Activated naive CD8-positive, alpha-beta T cell treated with anti-CD3 and anti-CD28 coated beads, Interleukin-2, amount 50 U/mL, for 24 hours (primary cell): ENCODE measurements at regions not wholly inside any gene's neighbourhood (a gene's known extent, or its start where the extent isn't known, plus 50 kb on each side); places are given as distances from the start of the nearest gene placed in this dataset.

Experiments
- ATAC-seq: fragments of 150-1000 bp; cut with Tn5 transposase; one replicate; pipeline ENCODE4 v1.10.0; 2021
- DNase-seq: peaks from one replicate; pipeline ENCODE4 v3.0.0; 2021
- H3K27ac Mint-ChIP-seq: one replicate; pipeline ENCODE4 v1.8.0; 2021; ENCODE audit warnings: mild to moderate bottlenecking, mixed read lengths
- H3K27me3 Mint-ChIP-seq: one replicate; pipeline ENCODE4 v1.8.0; 2021; ENCODE audit warnings: mixed read lengths
- H3K36me3 Mint-ChIP-seq: one replicate; pipeline ENCODE4 v1.8.0; 2021; ENCODE audit warnings: low read depth, mixed read lengths
- H3K4me1 Mint-ChIP-seq: one replicate; pipeline ENCODE4 v1.8.0; 2021; ENCODE audit warnings: mixed read lengths
- H3K4me3 Mint-ChIP-seq: one replicate; pipeline ENCODE4 v1.8.0; 2021; ENCODE audit warnings: mild to moderate bottlenecking, moderate library complexity, mixed read lengths
- H3K9me3 Mint-ChIP-seq: one replicate; pipeline ENCODE4 v1.8.0; 2021; ENCODE audit warnings: mixed read lengths

DNA sequence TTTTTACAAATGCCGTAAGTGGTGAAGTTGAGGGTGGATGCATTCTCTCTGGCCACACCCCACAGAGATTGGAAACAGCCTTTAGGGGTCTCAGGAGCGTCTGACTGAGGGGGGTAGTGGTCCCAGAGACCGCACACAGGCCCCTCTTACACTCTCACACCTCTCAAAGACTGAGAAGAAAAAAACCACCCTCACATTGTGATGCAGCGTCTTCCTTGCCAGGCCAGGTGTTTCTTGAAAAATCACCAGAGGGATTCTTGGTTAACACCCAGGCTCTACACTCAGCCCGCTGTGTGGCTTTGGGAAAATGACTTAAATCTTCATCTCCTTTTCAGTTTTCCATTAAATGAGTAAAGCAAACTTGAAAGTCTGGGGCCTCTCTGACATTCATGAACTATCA is 115.8 kb upstream of the SPTLC3 start:
- ATAC-seq (no peak), DNase-seq (no peak)
- no peaks in the 10 kb centered on the region for H3K36me3 Mint-ChIP-seq
- no peak overlapping the region for H3K27ac Mint-ChIP-seq
- H3K27me3 Mint-ChIP-seq, result peaks cover under 1% of the 10 kb centered on the region
- no peak overlapping the region for H3K4me3 Mint-ChIP-seq
- H3K9me3 Mint-ChIP-seq, result peaks cover under 1% of the 10 kb centered on the region
- no peaks in the 10 kb centered on the region for H3K4me1 Mint-ChIP-seq

DNA sequence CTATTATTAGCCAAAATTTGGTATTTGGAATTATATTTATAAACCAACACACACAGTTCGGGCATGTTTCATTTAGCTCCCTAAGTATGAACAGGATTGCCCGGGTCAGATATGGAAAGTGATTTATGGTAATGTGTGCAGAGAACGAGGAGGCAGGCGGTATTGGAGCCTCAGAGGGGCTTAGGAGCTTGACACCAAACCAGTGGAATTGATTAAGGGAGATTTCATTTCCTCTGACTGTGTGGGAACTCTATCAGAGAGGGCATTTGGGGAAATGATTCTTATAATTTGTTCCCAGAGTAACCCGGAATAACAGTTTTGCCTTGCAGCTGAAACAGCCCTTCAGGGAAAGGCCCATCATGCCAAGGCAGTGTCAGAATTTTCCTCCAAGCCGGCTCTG is 115.1 kb upstream of the SPTLC3 start:
- no peak overlapping the region for H3K27ac Mint-ChIP-seq
- H3K4me3 Mint-ChIP-seq, result no peak overlapping the region
- H3K9me3 Mint-ChIP-seq, result no peaks in the 10 kb centered on the region
- ATAC-seq (no peak), DNase-seq (no peak)
- no peaks in the 10 kb centered on the region for H3K27me3 Mint-ChIP-seq
- no peaks in the 10 kb centered on the region for H3K4me1 Mint-ChIP-seq
- no peaks in the 10 kb centered on the region for H3K36me3 Mint-ChIP-seq

DNA sequence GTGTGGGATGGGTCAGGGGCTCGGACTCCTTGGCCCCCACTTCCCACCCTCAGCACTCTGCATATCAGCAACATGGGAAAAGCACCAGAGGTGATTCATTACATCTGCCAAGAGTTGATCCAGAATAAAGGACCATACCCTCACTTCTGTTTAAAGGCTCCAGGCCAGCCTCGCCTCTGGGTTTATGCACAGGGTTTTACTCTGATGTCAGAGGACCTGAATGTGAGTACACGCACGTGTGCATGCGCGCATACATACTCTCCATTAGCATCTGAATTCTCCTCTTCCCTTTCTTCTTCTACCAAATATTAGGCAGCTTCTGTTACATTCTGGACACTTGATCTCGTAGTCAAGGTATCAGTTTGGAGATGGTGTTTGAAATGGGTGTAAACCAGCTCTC is 114.7 kb upstream of the SPTLC3 start:
- ATAC-seq, result no peak
- Mint-ChIP-seq H3K27me3 (no peaks in the 10 kb centered on the region), H3K27ac (no peak overlapping the region), H3K4me3 (no peak overlapping the region), H3K4me1 (no peaks in the 10 kb centered on the region), H3K36me3 (no peaks in the 10 kb centered on the region), H3K9me3 (no peaks in the 10 kb centered on the region)
- no peak for DNase-seq

DNA sequence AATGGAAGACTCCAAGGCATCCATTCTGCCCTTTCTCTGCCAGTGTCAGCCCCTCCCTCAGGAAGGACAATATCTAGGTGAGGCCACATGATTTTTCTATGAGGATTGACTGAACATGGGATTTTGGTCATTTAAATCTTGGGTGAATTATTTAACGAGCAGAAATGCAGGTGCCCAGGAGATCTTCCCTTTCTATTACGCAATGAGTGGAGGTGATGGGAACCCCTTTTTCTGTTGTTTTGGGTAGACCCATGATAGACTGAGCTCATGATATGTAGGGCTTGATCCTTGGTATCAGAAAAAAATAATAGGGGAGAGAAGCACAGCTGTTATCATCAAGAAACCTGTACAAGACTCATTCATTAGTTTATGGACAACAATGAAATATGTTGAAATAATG is 112.6 kb upstream of the SPTLC3 start:
- Mint-ChIP-seq H3K4me1 (no peaks in the 10 kb centered on the region), H3K9me3 (no peaks in the 10 kb centered on the region), H3K27me3 (no peaks in the 10 kb centered on the region), H3K4me3 (no peak overlapping the region), H3K27ac (no peak overlapping the region), H3K36me3 (no peaks in the 10 kb centered on the region)
- ATAC-seq, result no peak
- DNase-seq, result no peak

DNA sequence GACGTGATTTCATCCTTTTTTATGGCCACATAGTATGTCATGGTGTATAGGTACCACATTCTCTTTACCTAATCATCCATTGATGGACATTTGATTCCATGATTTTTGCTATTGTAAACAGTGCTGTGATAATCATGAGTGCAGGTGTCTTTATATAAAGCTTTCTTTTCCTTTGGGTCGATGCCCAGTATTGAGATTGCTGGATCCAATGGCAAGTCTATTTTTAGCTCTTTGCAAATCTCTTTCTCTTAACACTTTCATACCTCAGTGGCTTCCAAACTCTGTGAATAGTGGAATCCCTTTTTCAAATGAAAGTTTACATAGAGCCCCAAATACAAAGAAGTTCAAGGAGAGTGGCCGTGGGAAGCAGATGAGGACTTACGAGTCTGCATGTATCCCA is 105.8 kb upstream of the SPTLC3 start:
- Mint-ChIP-seq H3K4me1 (no peaks in the 10 kb centered on the region), H3K9me3 (no peaks in the 10 kb centered on the region), H3K36me3 (no peaks in the 10 kb centered on the region), H3K27ac (no peak overlapping the region), H3K27me3 (no peaks in the 10 kb centered on the region), H3K4me3 (no peak overlapping the region)
- DNase-seq (no peak), ATAC-seq (no peak)

DNA sequence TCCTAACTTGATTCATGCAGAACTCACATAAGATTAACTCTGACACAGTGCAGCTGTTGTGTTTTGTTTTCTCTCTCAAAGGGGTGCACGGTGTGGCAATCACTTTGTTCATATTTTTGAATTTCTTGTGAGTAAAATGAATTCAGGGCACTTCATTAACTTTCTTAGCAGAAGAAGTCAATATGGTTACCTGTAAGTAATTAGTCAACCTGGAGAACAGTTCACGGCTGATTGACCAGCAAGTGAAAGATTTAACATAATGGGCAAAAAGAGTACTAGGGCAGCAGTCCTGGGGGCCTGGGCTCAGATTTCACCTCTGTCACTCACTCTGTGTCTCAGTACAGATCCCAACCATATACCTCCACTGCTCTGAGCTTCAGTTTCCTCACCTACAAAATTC is 102.4 kb upstream of the SPTLC3 start:
- peaks cover 1% of the 10 kb centered on the region for H3K27me3 Mint-ChIP-seq
- no peak overlapping the region for H3K27ac Mint-ChIP-seq
- no peaks in the 10 kb centered on the region for H3K4me1 Mint-ChIP-seq
- no peaks in the 10 kb centered on the region for H3K36me3 Mint-ChIP-seq
- DNase-seq, result no peak
- no peaks in the 10 kb centered on the region for H3K9me3 Mint-ChIP-seq
- no peak for ATAC-seq
- no peak overlapping the region for H3K4me3 Mint-ChIP-seq

DNA sequence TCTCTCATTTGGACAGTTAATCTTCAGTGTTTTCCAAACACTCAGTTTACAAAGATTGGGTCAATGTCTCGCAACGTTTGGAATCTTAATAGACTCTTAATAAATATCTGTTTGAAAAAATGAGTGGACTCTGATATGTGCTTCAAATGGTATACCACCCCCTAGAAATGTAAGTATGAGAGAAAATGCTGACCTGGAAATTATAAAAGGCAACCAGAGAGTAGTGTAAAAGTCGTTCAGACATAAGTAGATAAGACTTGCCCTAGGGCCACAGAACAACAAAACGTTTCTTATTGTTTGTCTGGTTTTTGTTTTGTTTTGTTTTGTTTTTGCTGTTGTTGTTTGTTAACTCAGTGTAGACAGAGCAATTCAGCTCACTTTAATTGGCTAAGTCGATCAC is 97.4 kb upstream of the SPTLC3 start:
- no peak overlapping the region for H3K4me3 Mint-ChIP-seq
- ATAC-seq (no peak), DNase-seq (no peak)
- no peak overlapping the region for H3K27ac Mint-ChIP-seq
- H3K9me3 Mint-ChIP-seq, result no peaks in the 10 kb centered on the region
- H3K36me3 Mint-ChIP-seq, result no peaks in the 10 kb centered on the region
- no peaks in the 10 kb centered on the region for H3K4me1 Mint-ChIP-seq
- H3K27me3 Mint-ChIP-seq, result peaks cover 1% of the 10 kb centered on the region

DNA sequence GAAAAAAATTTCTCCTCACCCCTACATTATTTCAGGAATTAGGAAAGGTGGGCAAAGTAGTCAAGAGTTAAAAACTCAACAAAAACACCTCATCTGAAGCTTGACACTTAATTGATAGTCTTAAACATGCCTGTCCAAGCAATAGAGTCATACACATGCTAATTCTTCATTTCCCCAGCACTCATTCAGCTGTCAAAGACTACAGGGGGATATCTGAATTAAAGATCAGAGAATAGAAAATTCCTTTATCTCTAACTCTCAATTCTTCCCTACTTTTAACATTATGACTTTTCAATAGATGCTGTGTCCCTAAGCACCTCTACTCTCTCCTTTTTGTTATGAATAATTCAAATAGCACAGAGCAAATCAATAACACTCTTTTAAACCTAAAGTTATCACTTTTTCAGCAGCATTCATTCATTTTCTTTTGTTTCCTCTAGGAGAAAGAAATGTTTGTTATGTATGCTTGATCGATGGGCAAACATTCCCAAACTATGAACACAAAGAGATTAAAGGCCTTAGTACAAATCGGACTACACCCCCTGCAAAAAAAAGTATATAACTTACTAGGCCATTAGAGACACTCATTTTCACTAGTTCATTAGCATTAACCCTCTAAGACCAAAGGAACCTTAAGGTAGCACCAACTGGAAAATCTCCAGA is 94.9 kb upstream of the SPTLC3 start:
- Mint-ChIP-seq H3K4me1 (no peaks in the 10 kb centered on the region), H3K36me3 (no peaks in the 10 kb centered on the region), H3K27ac (no peak overlapping the region), H3K4me3 (no peak overlapping the region), H3K9me3 (no peaks in the 10 kb centered on the region), H3K27me3 (peaks cover 1% of the 10 kb centered on the region)
- ATAC-seq, result no peak
- DNase-seq, result no peak

DNA sequence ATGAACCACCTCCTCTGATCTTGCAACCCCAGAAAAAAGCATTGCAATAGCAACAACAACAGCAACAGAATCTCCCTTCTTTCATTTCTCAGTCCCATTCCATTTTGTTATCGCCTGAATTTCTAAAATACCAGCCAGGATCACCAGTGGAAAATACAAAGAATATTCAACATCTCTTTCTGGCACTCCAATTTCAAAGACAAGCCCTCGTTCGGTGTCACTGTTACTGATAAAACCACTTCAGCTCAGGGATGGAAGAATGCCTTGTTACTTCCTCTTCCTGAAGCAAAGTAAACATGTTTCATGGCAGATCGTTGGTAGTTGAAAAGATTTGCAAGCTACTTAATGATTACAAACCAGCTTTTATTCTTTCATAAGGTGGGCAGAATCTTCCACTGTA is 94.0 kb upstream of the SPTLC3 start:
- no peak for DNase-seq
- Mint-ChIP-seq H3K4me3 (no peak overlapping the region), H3K27ac (no peak overlapping the region), H3K9me3 (no peaks in the 10 kb centered on the region), H3K36me3 (no peaks in the 10 kb centered on the region), H3K27me3 (peaks cover 1% of the 10 kb centered on the region), H3K4me1 (no peaks in the 10 kb centered on the region)
- ATAC-seq, result no peak

DNA sequence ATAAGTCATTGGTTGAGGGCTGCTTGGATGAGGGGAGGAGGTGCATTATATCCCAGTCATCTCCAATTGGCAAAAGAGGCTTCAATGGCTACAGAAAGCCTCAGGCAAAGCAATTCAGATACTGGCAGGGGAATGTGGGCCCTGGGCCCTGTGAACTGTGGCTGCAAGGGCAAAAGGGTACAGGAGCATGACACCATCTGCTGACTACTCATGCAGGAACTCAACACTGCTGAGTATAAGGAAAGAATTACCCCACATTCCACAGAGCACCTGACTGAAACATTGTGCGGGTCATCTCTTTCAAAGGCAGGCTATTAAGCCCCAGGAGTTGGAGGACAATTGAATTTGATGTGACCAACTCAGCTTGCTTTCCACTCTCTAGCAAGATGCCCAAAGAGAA is 92.1 kb upstream of the SPTLC3 start:
- Mint-ChIP-seq H3K27ac (no peak overlapping the region), H3K9me3 (no peaks in the 10 kb centered on the region), H3K36me3 (no peaks in the 10 kb centered on the region), H3K4me3 (no peak overlapping the region), H3K27me3 (no peaks in the 10 kb centered on the region), H3K4me1 (no peaks in the 10 kb centered on the region)
- no peak for DNase-seq
- no peak for ATAC-seq

DNA sequence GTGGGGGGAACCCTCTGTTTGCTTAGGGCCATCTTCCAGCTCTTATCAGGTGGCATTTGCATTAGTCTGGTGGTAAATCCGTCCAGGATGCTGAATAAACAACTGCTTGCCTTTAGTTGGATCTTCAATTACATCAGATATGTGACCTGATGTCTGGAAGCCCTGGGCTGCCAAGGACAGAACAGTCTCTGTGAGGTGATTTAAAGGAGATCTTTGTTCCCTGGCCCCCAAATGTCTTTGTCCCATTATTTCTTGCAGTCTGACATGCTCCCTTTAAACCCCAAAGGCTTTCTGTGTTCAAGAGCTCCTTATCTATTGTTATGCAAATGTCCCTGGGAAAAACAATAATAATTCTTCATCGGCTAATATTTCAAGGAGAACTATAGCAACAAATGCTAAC is 84.6 kb upstream of the SPTLC3 start:
- DNase-seq (no peak), ATAC-seq (no peak)
- no peaks in the 10 kb centered on the region for H3K4me1 Mint-ChIP-seq
- H3K27ac Mint-ChIP-seq, result no peak overlapping the region
- H3K9me3 Mint-ChIP-seq, result peaks cover 4% of the 10 kb centered on the region
- H3K4me3 Mint-ChIP-seq, result no peak overlapping the region
- H3K36me3 Mint-ChIP-seq, result no peaks in the 10 kb centered on the region
- peaks cover 4% of the 10 kb centered on the region for H3K27me3 Mint-ChIP-seq

DNA sequence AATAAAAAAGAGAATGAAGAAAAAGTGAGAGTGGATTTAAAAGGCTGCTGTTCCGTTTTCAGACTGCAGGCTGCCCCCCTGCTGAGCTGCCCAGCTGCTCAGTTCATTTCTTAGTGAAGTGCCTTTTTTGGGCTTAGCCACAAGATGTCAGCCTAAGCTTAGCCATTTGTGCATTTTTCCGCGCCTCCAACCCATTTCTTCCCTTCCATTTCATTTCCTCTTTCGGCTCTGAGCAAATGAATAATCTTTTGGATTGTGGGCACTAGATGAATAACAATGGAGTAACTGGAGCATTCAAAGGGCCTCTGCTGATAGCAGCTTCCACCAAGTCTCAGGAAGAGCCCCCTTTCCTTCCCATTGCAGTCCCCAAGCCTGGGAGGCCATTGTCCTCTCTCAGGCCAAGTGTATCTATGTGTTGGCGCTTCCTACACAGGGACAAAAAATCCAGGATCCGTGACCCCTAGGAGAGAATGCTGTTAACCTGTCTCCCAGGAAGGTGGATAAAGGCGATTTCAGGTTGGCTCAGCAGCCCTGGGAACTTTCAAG is 83.5 kb upstream of the SPTLC3 start:
- peaks cover 4% of the 10 kb centered on the region for H3K9me3 Mint-ChIP-seq
- H3K27ac Mint-ChIP-seq, result no peak overlapping the region
- peak; percentile 67 for ATAC-seq
- no peak overlapping the region for H3K4me3 Mint-ChIP-seq
- DNase-seq, result peak; percentile 10
- H3K4me1 Mint-ChIP-seq, result no peaks in the 10 kb centered on the region
- peaks cover 4% of the 10 kb centered on the region for H3K27me3 Mint-ChIP-seq
- no peaks in the 10 kb centered on the region for H3K36me3 Mint-ChIP-seq

DNA sequence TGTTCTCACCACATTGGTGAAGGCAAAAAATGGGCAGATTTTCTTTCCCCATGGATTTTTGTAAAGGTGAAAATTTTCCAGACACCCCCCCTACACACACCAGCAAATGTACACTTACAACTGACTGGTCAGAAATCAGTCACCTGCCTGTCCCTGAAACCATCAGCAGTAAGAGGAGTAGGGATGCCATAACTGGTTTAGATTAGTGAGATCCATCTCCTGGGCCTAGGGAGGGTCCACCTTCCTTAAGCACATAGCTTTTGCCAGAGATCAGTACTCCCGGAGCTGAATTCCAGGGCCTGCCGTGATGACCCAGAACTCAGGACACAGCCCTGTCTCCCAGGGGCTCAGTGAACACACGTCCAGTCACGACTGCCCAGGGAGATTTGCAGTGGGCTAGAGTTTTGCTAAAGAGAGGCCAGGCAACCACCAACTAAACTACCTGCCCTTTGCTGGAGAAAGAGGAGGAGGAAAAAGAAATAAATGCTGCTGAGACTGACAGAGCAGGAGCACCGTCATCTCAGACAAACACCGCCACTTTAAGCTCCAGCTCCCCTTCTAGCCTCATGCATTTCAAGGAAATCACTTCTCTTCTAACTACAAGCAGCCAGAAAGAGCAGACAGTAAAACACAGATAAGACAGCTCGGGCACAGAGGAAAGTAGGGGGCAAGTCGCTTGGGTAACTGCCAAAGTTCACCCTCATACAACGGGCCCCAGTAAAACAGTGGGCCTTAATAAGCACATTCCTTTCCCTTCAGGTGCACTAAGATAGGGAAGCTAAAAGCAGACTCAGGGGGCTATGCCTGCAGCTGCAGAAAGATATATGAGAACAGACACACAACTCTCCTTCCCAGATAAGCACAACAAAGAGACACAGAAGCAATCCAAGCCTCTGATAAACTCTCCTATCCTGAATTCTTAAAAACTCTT is 82.6 kb upstream of the SPTLC3 start:
- DNase-seq (no peak), ATAC-seq (no peak)
- H3K9me3 Mint-ChIP-seq, result peaks cover 4% of the 10 kb centered on the region
- H3K27me3 Mint-ChIP-seq, result peaks cover 4% of the 10 kb centered on the region
- H3K36me3 Mint-ChIP-seq, result no peaks in the 10 kb centered on the region
- H3K4me1 Mint-ChIP-seq, result no peaks in the 10 kb centered on the region
- H3K27ac Mint-ChIP-seq, result no peak overlapping the region
- no peak overlapping the region for H3K4me3 Mint-ChIP-seq

DNA sequence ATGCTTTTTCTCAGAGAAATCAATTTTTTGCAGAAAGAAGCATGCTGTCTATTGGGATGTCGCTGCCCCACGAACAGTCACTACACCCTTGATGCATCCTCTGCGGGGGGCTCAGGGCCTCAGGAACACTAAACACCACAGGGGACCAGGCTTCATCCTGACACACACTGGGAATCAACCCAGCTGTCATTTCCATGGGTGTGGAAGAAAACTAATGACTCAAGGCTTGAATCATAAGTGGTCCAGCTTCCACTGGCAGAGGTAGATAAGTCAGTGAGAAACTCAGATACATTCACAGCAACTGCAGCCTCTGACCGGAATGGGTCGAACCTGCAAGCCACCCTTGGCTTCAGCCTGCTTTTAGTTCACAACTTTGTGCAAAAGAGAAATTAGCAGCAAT is 81.3 kb upstream of the SPTLC3 start:
- H3K36me3 Mint-ChIP-seq, result no peaks in the 10 kb centered on the region
- H3K4me3 Mint-ChIP-seq, result no peak overlapping the region
- DNase-seq (no peak), ATAC-seq (no peak)
- no peaks in the 10 kb centered on the region for H3K4me1 Mint-ChIP-seq
- peaks cover 5% of the 10 kb centered on the region for H3K27me3 Mint-ChIP-seq
- H3K27ac Mint-ChIP-seq, result no peak overlapping the region
- H3K9me3 Mint-ChIP-seq, result no peaks in the 10 kb centered on the region

DNA sequence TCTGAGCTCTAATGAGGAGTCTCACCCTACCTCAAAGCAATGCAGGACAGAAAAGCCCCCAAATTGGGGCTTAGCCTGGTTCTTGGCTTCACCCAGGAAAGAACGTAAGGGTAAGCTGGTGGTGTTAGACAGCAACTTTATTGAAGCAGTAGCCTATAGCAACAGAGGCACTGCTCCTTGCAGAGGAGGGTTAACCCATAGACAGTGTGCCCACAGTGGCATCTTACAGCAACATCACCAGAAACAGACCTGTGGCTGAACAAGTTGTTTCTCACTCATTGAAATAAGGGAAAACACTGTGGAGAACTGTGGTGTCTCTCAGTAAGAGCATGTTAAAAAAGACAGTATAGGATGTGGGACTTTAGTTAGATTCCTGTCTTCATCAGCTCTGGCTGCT is 80.4 kb upstream of the SPTLC3 start:
- DNase-seq, result no peak
- no peak overlapping the region for H3K4me3 Mint-ChIP-seq
- no peaks in the 10 kb centered on the region for H3K36me3 Mint-ChIP-seq
- no peak overlapping the region for H3K27ac Mint-ChIP-seq
- H3K9me3 Mint-ChIP-seq, result no peaks in the 10 kb centered on the region
- peaks cover 2% of the 10 kb centered on the region for H3K27me3 Mint-ChIP-seq
- no peaks in the 10 kb centered on the region for H3K4me1 Mint-ChIP-seq
- ATAC-seq, result peak; percentile 10
